ENCODE measurements at regions not wholly inside any gene's neighbourhood (a gene's known extent, or its start where the extent isn't known, plus 50 kb on each side); places are given as distances from the start of the nearest gene placed in this dataset.

GRCh38 chr16:86892509-86892908 lies 314.2 kb downstream of the FOXL1 start:
- no peak for DNase-seq
- Histone ChIP-seq H3K4me3 (no peak overlapping the region), H3K9me3 (no peaks in the 10 kb centered on the region), H3K36me3 (no peaks in the 10 kb centered on the region), H3K27ac (no peak overlapping the region), H3K4me1 (no peaks in the 10 kb centered on the region), H3K27me3 (peaks cover 0 to 70% of the 10 kb centered on the region in 2 donors)
- TF ChIP-seq CTCF (IDR thresholded peaks at IDR 0.05): no peak
- intact Hi-C loops (cut with DNase I): no loop called here
- ATAC-seq: no peak

- Histone ChIP-seq H3K27me3 (peaks cover 0 to 62% of the 10 kb centered on the region in 2 donors), H3K27ac (no peak overlapping the region), H3K4me3 (no peak overlapping the region), H3K9me3 (no peaks in the 10 kb centered on the region), H3K36me3 (no peaks in the 10 kb centered on the region), H3K4me1 (no peaks in the 10 kb centered on the region)
- intact Hi-C loops (cut with DNase I): no loop called here
- ATAC-seq (no peak), DNase-seq (no peak)
- TF ChIP-seq CTCF (IDR thresholded peaks at IDR 0.05): no peak
These were observed 315.2 kb downstream of the FOXL1 start for GRCh38 chr16:86893506-86893905.

DNA sequence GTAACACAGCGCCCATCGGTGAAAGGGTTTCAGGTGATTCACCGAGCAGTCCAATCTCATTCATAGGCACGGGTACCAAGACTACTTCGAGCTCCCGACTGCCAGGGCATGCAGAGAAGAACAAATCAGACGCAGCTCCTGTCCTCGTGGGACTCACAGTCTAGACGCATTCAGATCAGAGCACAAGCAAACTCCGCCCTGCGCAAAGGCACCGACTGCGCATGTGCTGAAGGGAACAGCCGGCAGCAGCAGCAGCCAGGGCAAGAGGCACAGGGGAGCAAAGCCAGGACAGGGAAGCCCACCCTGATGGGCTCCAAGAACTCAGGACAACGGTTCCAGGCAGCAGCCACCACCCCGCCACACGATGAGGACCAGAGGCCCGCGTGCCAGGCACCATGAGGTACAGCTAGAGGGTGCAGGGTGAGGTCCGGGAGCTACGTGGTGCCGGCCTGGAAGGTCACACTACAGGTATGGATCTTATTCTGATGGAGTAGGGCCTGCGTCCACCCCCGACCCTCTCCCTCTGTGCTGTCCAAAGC lies 315.7 kb downstream of the FOXL1 start:
- Histone ChIP-seq H3K9me3 (no peaks in the 10 kb centered on the region), H3K4me3 (no peak overlapping the region), H3K27ac (no peak overlapping the region), H3K27me3 (peaks cover 0 to 62% of the 10 kb centered on the region in 2 donors), H3K36me3 (no peaks in the 10 kb centered on the region), H3K4me1 (no peaks in the 10 kb centered on the region)
- no peak for TF ChIP-seq CTCF (IDR thresholded peaks at IDR 0.05)
- intact Hi-C loops (cut with DNase I): no loop called here
- ATAC-seq: no peak
- no peak for DNase-seq

- peaks cover 0 to 62% of the 10 kb centered on the region in 2 donors for H3K27me3 ChIP-seq
- no peaks in the 10 kb centered on the region for H3K9me3 ChIP-seq
- TF ChIP-seq CTCF (IDR thresholded peaks at IDR 0.05): no peak
- intact Hi-C loops (cut with DNase I): no loop called here
- H3K27ac ChIP-seq: no peak overlapping the region
- H3K4me1 ChIP-seq: no peaks in the 10 kb centered on the region
- ATAC-seq (no peak), DNase-seq (no peak)
- no peak overlapping the region for H3K4me3 ChIP-seq
- H3K36me3 ChIP-seq: no peaks in the 10 kb centered on the region
These were observed 316.6 kb downstream of the FOXL1 start for GRCh38 chr16:86894925-86895324.

DNA sequence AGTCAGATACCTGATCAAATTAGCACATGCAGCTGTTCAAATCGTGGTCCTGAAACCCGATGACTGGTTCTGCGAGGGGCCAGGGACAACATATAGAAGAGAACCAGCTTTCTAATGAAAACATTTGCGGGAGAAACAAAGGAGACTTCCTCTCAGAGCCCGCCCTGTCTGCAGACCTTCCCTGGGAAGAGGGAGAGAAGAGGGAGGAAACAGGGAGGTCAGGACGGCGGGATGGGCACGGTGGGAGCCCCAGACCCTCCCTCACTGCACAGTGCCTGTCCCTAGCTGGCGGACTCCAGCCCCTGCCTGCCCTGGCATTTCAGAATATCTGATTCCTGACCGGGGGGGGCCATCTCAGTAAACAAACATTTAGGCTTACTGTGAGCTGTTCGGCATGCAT lies 317.3 kb downstream of the FOXL1 start:
- Histone ChIP-seq H3K4me1 (no peaks in the 10 kb centered on the region), H3K27ac (no peak overlapping the region), H3K9me3 (no peaks in the 10 kb centered on the region), H3K4me3 (no peak overlapping the region), H3K36me3 (no peaks in the 10 kb centered on the region), H3K27me3 (peaks cover 0 to 56% of the 10 kb centered on the region in 2 donors)
- DNase-seq (no peak), ATAC-seq (no peak)
- no peak for TF ChIP-seq CTCF (IDR thresholded peaks at IDR 0.05)
- intact Hi-C loops (cut with DNase I): no loop called here
